ENCODE measurements at regions not wholly inside any gene's neighbourhood (a gene's known extent, or its start where the extent isn't known, plus 50 kb on each side); places are given as distances from the start of the nearest gene placed in this dataset.

GRCh38 chr3:137948400-137949072 lies 61.4 kb upstream of the CLDN18 start:
- Histone ChIP-seq H3K27me3 (no peaks in the 10 kb centered on the region), H3K4me1 (no peaks in the 10 kb centered on the region), H3K4me3 (no peak overlapping the region), H3K9me3 (no peaks in the 10 kb centered on the region), H3K27ac (no peak overlapping the region), H3K36me3 (ENCODE audit: low read depth, missing control alignments) (no peaks in the 10 kb centered on the region)
- intact Hi-C loops (cut with DNase I; ENCODE audit: low total_unique reads), result no loop called here
- 27 to 43% methylated on average over 3 of the region's 3 CpGs for WGBS, 2 donors
- TF ChIP-seq CTCF (IDR thresholded peaks at IDR 0.05), result no peak
- TF ChIP-seq POLR2A (IDR thresholded peaks at IDR 0.05), result no peak
- DNase-seq, result no peak

- Histone ChIP-seq H3K27ac (no peak overlapping the region), H3K36me3 (ENCODE audit: low read depth, missing control alignments) (no peaks in the 10 kb centered on the region), H3K4me1 (no peaks in the 10 kb centered on the region), H3K4me3 (no peak overlapping the region), H3K27me3 (no peaks in the 10 kb centered on the region), H3K9me3 (no peaks in the 10 kb centered on the region)
- no peak for TF ChIP-seq CTCF (IDR thresholded peaks at IDR 0.05)
- no peak for TF ChIP-seq POLR2A (IDR thresholded peaks at IDR 0.05)
- intact Hi-C loops (cut with DNase I; ENCODE audit: low total_unique reads), result no loop called here
- DNase-seq, result no peak
Measured at GRCh38 chr3:137958636-137959035, 51.3 kb upstream of the CLDN18 start.

All from testis (tissue), 2 donors.